ENCODE measurements at regions not wholly inside any gene's neighbourhood (a gene's known extent, or its start where the extent isn't known, plus 50 kb on each side); places are given as distances from the start of the nearest gene placed in this dataset.

GRCh38 chr2:57894381-57894780 is 152.2 kb upstream of the VRK2 start:
- DNase-seq: no peak

DNA sequence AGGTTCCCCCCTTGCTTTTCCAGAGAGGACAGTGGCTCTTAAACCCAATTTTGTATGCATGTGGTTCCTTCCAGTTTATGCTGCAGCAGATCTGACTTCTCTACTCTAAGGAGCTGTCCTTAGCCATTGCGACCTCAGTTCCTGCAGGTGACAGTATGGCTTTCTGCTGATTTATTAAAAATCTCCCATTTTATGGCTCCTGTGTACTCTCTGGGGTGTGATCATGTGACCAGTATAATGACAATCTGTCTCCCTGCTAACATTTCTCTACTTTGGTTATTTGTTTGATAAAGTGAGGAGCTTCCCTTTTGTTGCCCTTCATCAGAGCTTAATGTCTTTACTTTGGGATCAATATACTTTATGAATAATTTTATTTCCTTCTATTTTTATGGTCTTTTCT is 148.7 kb upstream of the VRK2 start:
- DNase-seq: no peak

DNA sequence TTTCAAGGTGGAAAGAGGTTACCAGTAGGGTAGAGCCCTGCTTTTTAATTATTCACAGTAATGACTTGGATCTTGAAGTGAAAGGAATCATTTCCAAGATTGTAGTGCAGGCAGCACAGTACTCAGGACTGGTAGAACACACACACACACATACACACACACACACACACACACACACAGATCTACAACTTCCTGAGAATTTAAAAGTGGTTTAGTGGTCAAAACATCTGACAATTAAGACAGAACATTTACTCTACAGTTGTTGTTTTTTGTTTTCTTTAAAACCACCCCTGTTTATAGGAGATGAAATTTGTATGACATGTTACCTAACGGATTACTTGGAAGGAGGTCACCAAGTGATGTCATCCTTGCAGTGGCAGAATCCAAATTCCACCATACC is 146.7 kb upstream of the VRK2 start:
- DNase-seq: peak; percentile 19

DNA sequence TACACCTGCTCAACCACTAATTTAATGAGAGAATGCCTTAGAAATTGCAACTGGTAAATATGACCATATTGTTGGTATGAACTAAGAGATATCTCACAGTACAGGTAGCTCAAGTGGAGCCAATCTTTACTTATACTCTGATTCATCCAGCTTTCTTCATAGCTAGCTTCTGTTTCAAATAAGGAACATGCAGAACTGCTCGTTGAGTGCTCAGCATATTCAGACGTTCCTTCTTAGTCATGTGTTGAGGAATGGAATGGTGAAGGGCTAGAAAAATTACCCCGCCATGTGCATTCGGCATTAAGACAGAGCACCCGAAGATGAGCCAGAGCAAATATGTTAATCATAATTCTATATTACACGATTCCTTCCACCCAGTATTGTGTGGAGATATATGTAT is 144.0 kb upstream of the VRK2 start:
- no peak for DNase-seq

DNA sequence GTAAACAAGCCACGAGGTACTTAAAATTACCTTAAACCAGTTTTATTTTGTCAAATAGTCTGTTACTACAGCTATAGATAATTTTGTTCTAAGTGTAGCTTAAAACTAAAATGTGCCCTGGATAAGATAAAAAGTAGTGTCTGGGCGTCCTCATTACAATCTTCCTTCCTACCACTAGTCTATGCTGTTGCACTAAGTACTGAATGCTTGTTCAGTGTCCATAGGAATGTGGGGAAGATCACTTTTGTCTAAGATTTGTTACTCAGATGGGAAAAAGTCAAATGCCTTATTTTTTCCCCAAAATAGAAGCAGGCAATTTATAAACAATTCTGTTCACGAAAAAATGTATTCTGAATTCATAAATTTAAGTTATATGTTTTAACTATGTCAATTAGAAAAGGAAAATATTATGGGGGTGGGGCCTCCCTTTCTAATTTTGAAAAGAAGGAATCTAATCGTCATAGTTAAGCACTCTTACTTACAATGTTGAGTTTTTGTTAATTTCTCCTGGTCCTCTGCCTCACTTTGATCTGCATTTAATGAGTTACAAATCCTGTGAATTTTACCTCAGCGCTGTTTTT is 140.4 kb upstream of the VRK2 start:
- peak; percentile 55 for DNase-seq

DNA sequence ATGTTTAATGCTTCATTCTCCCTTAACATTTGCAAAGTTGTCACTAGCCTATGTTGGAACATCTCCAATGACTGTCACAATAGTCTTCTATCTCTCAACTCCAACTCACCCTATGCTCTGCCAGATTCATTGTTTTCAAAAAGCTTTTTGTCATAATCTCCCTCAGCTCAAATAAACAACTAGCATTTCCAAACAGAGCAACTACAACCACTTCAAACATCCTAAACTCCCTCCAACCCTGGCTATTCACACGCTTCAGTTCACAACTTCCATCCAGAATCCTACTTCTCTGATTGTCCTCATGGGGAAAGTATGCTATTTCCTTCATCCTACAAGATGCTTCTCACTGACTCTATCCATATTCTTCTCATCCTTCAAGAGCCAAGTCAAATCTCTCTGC is 139.2 kb upstream of the VRK2 start:
- DNase-seq: no peak

GRCh38 chr2:57908736-57909161 is 137.9 kb upstream of the VRK2 start:
- DNase-seq: peak; percentile 53

GRCh38 chr2:57918126-57918525 is 128.5 kb upstream of the VRK2 start:
- DNase-seq: no peak

DNA sequence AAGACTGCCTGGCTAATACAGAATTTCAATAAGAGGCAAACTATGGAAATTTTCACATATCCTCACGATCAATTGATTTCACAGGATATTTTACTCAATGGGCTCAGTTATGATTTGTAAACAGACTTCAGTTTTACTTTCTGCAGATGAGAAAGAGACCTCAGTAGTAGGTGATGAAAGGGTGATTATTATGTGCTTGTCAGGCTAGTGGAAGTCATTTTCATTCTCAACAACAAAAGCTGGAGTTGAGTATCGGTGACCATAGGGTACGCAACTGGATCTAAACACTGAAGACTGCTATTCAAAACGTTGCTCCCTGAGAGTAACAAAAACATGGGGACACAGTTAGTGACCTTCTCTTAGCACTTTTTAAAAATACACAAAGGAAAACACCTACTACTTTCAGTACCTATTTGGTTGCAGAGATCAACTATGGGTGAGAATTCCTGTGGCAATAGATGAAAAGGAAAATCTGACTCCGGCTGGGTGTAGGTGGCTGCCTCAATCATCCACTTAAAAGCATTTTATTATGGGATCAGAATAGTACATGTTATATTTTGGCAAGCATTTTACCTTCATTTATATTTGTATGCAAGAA is 126.2 kb upstream of the VRK2 start:
- no peak for DNase-seq

- DNase-seq: no peak
These were observed 111.9 kb upstream of the VRK2 start for GRCh38 chr2:57934659-57935058.

DNA sequence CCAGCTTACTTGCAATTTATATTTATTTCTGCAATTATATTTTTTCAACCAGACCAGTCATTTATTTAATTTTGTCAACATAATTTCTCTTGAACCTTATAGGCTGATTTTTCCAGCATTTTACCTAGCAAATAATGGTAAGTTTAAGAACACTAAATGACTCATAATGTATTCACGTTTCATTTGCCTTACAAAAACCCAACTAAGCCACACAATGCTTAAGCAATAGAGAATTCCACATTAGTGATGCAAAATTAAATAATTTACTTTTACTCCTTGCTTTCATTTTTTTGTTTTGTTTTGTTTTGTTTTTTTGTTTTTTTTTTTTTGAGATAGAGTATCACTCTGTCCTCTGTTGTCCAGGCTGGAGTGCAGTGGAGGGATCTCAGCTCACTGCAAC is 110.4 kb upstream of the VRK2 start:
- no peak for DNase-seq

DNA sequence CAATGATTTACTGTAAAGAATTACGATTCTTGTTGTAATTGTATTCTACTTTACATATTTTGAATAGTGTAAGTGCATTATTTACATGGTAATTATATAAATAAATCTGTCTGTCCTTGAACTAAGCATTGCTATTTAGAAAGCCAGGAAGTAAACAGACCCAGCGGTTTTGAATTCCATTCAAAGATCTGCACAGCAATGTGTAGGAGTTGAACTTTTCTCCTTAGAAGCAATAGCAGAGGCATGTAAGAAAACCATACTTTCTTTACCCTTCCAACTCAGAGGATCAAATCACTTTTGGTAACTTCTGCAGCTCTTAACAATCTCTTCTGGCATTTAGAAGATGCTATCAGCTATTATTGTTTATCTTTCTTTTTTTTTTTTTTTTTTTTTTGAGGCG is 109.2 kb upstream of the VRK2 start:
- DNase-seq: no peak

DNA sequence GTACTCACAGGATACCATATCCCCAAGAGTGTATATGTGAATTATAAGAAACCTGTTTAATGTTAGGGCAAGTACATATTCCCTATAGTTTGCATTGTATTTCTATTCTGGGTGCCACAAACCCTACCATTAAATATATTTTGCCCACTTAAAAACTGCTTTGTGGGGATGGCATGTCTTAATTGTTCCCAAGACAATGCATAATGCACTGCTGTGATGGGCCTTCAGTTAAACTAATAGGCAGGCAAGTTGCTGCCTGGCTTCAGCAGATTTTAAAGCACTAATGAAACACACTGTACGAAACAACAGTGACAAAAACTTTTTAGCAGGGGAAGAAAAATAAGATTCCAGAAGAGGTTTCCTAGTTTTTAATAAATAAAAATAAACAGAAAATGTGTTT is 104.8 kb upstream of the VRK2 start:
- no peak for DNase-seq

GRCh38 chr2:57943315-57943714 is 103.3 kb upstream of the VRK2 start:
- no peak for DNase-seq

DNA sequence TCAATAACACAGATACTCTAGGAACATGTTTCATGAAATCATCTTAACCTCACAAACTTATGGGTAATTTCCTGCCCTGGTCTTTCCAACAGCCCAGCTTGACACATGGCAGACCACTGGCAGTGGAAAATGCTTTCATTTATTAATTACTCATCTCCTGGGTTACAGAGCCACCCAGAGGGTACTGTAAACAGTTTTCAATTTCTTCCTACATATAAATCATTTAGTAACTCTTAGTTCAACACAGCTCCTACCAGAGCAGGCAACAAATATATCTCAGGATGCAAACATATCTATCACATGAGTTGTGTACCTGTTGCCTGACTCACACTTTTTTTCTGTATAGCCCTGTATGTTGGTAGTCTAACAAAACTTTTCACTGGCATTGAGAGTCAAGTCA is 99.2 kb upstream of the VRK2 start:
- DNase-seq: no peak

GRCh38 chr2:57954020-57954419 is 92.6 kb upstream of the VRK2 start:
- DNase-seq: no peak

DNA sequence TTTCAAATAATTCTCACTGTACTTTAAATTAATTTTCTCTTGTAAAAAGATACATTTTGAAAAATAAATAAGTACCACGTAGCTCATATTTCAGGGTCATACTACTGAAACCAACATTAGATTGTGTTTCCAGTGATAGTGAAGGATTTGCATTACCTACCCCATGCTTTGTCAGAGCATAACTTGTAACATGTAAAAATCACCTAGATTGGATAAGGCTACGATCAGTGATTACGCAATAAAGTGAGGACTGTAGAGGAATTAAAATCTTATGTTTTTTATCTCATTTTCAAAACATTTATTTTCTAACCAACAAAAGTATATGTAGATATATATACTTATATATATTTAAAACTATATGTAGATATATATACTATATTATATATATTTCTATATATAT is 89.4 kb upstream of the VRK2 start:
- DNase-seq: no peak

- no peak for DNase-seq
These were observed 87.2 kb upstream of the VRK2 start for GRCh38 chr2:57959390-57959789.

DNA sequence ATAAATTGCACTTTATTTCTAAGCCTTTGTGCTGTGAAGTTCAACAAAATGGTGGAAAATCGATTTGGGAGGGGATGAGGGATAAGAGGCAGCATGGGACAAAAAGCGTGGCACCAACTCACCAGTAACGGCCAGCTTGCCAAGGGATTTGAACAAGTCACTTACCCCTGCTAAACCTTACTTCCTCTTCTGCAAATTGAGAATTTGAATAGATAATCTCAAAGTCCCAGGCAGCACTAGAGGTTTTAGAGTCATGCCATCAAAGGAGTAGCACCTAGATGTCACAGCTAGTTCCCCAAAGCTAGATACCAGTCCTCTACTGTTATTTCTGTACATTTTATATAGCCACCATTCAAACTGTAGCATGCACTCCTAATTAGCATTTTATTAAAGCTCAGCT is 83.7 kb upstream of the VRK2 start:
- no peak for DNase-seq

GRCh38 chr2:57965219-57965618 is 81.4 kb upstream of the VRK2 start:
- DNase-seq: no peak

DNA sequence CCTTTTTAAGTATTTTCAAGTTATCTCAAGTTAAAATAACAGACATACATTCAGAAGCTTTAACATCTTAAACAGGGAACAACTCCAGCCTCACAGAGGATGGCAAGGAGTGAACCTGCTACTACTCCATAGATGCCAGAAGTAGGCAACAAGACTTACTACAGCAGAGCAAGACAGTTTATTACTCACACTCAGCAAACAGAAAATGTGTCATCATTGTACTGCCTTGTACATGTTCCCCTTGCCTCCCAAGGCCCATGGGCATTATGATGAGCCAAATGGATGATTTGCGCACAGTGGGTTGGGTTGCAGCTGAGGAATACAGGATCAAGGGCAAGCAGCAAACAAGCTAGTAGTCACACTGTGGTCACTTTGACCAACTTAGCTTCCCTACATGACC is 80.6 kb upstream of the VRK2 start:
- DNase-seq: no peak

DNA sequence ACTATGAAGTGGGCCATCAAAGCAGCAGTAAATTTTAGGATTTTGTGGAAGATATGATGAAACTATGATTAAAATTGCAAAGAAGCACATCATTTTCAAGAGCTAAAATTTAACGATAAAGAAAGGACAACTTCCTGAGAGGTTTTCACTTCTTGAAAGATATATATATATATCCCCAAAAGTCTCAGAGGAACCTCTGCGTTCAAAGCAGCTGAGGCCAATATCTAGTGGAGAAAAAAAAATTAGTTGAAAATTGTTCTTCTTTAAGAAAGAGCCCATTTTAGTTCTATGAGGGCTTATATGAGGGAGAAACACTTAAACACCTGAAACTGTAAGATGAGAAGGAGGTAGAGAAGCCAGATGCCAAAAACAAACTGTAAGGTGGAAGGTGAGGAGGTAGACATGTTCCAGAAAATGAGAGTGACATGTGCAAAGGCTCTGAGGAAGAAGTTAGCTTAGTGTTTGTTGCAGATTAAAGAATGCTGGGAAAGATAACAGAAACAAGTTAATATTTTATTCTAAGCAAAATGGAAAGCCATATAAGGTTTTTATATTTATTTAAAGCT is 72.9 kb upstream of the VRK2 start:
- DNase-seq: no peak

DNA sequence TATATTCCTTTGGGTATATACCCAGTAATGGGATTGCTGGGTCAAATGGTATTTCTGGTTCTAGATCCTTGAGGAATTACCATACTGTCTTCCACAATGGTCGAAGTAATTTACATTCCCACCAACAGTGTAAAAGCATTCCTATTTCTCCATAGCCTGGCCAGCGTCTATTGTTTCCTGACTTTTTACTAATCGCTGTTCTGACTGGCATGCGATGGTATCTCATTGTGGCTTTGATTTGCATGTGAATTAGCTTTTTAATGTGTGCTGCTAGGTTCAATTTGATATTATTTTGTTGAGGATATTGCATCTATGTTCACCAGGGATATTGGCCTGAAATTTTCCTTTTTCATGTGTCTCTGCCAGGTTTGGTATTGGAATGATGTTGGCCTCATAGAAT is 67.4 kb upstream of the VRK2 start:
- no peak for DNase-seq

GRCh38 chr2:57981083-57981768 is 65.4 kb upstream of the VRK2 start:
- DNase-seq: no peak
